ENCODE measurements at regions not wholly inside any gene's neighbourhood (a gene's known extent, or its start where the extent isn't known, plus 50 kb on each side); places are given as distances from the start of the nearest gene placed in this dataset.

DNA sequence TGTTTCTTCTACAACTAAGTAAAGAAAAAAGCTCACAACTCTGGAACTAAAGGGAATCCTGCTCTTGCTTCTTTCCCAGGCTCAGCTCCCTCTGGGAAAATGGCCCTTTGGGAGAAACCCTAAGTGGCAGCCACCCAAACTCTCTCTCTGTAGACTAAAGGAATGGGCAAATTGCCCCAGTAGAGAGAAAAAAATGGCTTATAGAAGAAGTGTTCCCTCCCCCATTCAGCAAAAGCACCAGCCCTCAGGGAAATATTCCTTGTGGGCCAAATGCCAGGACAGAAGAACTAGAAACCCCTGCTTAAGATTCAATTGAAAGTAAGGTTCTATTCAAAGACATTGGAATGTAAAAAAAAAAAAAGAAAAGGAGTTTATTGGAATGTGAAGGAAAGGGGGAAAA lies 603.7 kb upstream of the ALCAM start:
- TF ChIP-seq, protein P1, sequence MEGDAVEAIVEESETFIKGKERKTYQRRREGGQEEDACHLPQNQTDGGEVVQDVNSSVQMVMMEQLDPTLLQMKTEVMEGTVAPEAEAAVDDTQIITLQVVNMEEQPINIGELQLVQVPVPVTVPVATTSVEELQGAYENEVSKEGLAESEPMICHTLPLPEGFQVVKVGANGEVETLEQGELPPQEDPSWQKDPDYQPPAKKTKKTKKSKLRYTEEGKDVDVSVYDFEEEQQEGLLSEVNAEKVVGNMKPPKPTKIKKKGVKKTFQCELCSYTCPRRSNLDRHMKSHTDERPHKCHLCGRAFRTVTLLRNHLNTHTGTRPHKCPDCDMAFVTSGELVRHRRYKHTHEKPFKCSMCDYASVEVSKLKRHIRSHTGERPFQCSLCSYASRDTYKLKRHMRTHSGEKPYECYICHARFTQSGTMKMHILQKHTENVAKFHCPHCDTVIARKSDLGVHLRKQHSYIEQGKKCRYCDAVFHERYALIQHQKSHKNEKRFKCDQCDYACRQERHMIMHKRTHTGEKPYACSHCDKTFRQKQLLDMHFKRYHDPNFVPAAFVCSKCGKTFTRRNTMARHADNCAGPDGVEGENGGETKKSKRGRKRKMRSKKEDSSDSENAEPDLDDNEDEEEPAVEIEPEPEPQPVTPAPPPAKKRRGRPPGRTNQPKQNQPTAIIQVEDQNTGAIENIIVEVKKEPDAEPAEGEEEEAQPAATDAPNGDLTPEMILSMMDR (IDR thresholded peaks at IDR 0.05) = no peak
- no peak for TF ChIP-seq POLR2A (IDR thresholded peaks at IDR 0.05)
